H1 (cell line): ENCODE measurements at regions not wholly inside any gene's neighbourhood (a gene's known extent, or its start where the extent isn't known, plus 50 kb on each side); places are given as distances from the start of the nearest gene placed in this dataset.

Source experiments
- CTCF ChIA-PET: fragments of 300-600 bp; sonication (Branson Sonifier 250); formaldehyde crosslinking; loops from one replicate; lab custom pipeline; 2021; ENCODE audit not compliant: partially characterized antibody; lab: Charles Lee
- POLR2A ChIA-PET: fragments of 300-600 bp; sonication (Branson Sonifier 250); formaldehyde crosslinking; loops from one replicate; lab custom pipeline; 2021; ENCODE audit warnings: inconsistent platforms; ENCODE audit not compliant: partially characterized antibody; lab: Charles Lee
- DNase-seq, 2 experiments: peaks; one replicate each; pipeline versions ENCODE4 v3.0.0 to v3.0.0-alpha.2; 2010 to 2022; ENCODE audit warnings: low spot score in 2 of 2, low read depth in 1 of 2, mixed read lengths in 1 of 2
- FAIRE-seq: peaks from 2 replicates; lab custom pipeline; 2011; peaks lifted over from hg19 to GRCh38; lab: Jason Lieb, UNC
- H2AFZ ChIP-seq: 2 replicates; pipeline ENCODE4 v1.8.1; 2012; ENCODE audit warnings: low read length, inconsistent platforms
- H2AK5ac ChIP-seq: 2 replicates; pipeline ENCODE4 v1.6.1; 2013; ENCODE audit warnings: low read depth, low read length
- H2BK120ac ChIP-seq: replicated peaks from 2 replicates; pipeline ENCODE3; 2013; ENCODE audit warnings: low read depth, low read length, inconsistent platforms
- H2BK12ac ChIP-seq: 2 replicates; pipeline ENCODE4 v1.6.1; 2013; ENCODE audit warnings: low read depth, low read length
- H2BK15ac ChIP-seq: 2 replicates; pipeline ENCODE4 v1.6.1; 2013; ENCODE audit warnings: low read length
- H2BK20ac ChIP-seq: 2 replicates; pipeline ENCODE4 v1.6.1; 2013; ENCODE audit warnings: low read length
- H2BK5ac ChIP-seq: 2 replicates; pipeline ENCODE4 v1.6.1; 2013; ENCODE audit warnings: low read depth, low read length
- H3K14ac ChIP-seq: 2 replicates; pipeline ENCODE4 v1.6.1; 2013; ENCODE audit warnings: inconsistent platforms; ENCODE audit not compliant: insufficient read length
- H3K18ac ChIP-seq: 2 replicates; pipeline ENCODE4 v1.6.1; 2013; ENCODE audit warnings: low read length; ENCODE audit errors: extremely low read depth
- H3K23ac ChIP-seq: 2 replicates; pipeline ENCODE4 v1.6.1; 2013; ENCODE audit warnings: inconsistent platforms; ENCODE audit not compliant: insufficient read length
- H3K23me2 ChIP-seq: 2 replicates; pipeline ENCODE4 v1.6.1; 2013; ENCODE audit warnings: low read depth, low read length
- H3K27ac ChIP-seq: 2 replicates; pipeline ENCODE4 v1.6.1; 2011; ENCODE audit warnings: low read depth, low read length, inconsistent platforms
- H3K27me3 ChIP-seq, 4 experiments: replicated peaks in 1 of 4; 1 replicate in 1 of 4; 2 replicates in 3 of 4; pipeline versions ENCODE4 v1.6.1 to v1.8.1; 2011 to 2013; ENCODE audit warnings: low read length in 3 of 4, mild to moderate bottlenecking in 3 of 4, inconsistent platforms in 2 of 4, mixed read lengths in 2 of 4, moderate library complexity in 1 of 4; ENCODE audit not compliant: control insufficient read depth in 3 of 4, insufficient read depth in 3 of 4; ENCODE audit errors: extremely low read depth in 1 of 4
- H3K36me3 ChIP-seq, 4 experiments: 2 replicates each; pipeline versions ENCODE4 v1.6.1 to v1.8.1; 2011 to 2013; ENCODE audit warnings: mild to moderate bottlenecking in 4 of 4, low read length in 3 of 4, moderate library complexity in 2 of 4, control low read depth in 1 of 4, inconsistent platforms in 1 of 4; ENCODE audit not compliant: insufficient read depth in 4 of 4, control insufficient read depth in 2 of 4
- H3K4ac ChIP-seq: replicated peaks from 2 replicates; pipeline ENCODE3; 2013; ENCODE audit warnings: low read length, low read depth, mixed read lengths, inconsistent platforms; ENCODE audit not compliant: insufficient read length
- H3K4me1 ChIP-seq, 4 experiments: replicated peaks in 1 of 4; 1 replicate in 1 of 4; 2 replicates in 3 of 4; pipeline versions ENCODE4 v1.6.1 to v1.8.1; 2011 to 2013; ENCODE audit warnings: low read length in 3 of 4, inconsistent platforms in 2 of 4, mixed read lengths in 1 of 4; ENCODE audit not compliant: insufficient read depth in 4 of 4, control insufficient read depth in 3 of 4
- H3K4me2 ChIP-seq, 2 experiments: 2 replicates each; pipeline versions ENCODE4 v1.6.1 to v1.8.1; 2011 to 2013; ENCODE audit warnings: low read depth in 2 of 2, low read length in 2 of 2, control low read depth in 1 of 2, inconsistent platforms in 1 of 2, mild to moderate bottlenecking in 1 of 2; ENCODE audit not compliant: insufficient read depth in 1 of 2
- H3K4me3 ChIP-seq, 4 experiments: fragments of 200-600, 300-600 bp in 1 of 4; sonication (generic), shearing (Covaris generic), sonication (Bioruptor Twin) in 1 of 4; 2 replicates each; pipeline versions ENCODE4 v1.5.1 to v1.8.1; 2011 to 2016; ENCODE audit warnings: low read length in 4 of 4, low read depth in 3 of 4, control low read depth in 2 of 4, inconsistent platforms in 2 of 4, mild to moderate bottlenecking in 2 of 4, mixed read lengths in 1 of 4, moderate library complexity in 1 of 4; ENCODE audit not compliant: insufficient read depth in 2 of 4; ENCODE audit errors: extremely low read depth in 1 of 4
- H3K56ac ChIP-seq: replicated peaks from 2 replicates; pipeline ENCODE3; 2013; ENCODE audit warnings: low read depth, mild to moderate bottlenecking, mixed read lengths, low read length, inconsistent platforms; ENCODE audit not compliant: insufficient read length
- H3K79me1 ChIP-seq: 2 replicates; pipeline ENCODE4 v1.6.1; 2013; ENCODE audit warnings: low read depth, low read length, control low read depth
- H3K79me2 ChIP-seq, 2 experiments: 2 replicates each; pipeline versions ENCODE4 v1.6.1 to v1.8.1; 2012 to 2013; ENCODE audit warnings: low read length in 2 of 2, mild to moderate bottlenecking in 2 of 2, inconsistent platforms in 1 of 2; ENCODE audit not compliant: insufficient read depth in 2 of 2, control insufficient read depth in 1 of 2
- H3K9ac ChIP-seq, 4 experiments: replicated peaks in 1 of 4; 1 replicate in 1 of 4; 2 replicates in 3 of 4; pipeline versions ENCODE4 v1.6.1 to v1.8.1; 2011 to 2013; ENCODE audit warnings: low read depth in 3 of 4, low read length in 3 of 4, control low read depth in 2 of 4, mild to moderate bottlenecking in 2 of 4, moderate library complexity in 2 of 4, inconsistent platforms in 1 of 4; ENCODE audit errors: extremely low read depth in 1 of 4
- H3K9me3 ChIP-seq, 2 experiments: 2 replicates each; pipeline versions ENCODE4 v1.6.1 to v1.8.1; 2012 to 2013; ENCODE audit warnings: mild to moderate bottlenecking in 2 of 2, moderate library complexity in 2 of 2, control low read depth in 1 of 2, inconsistent platforms in 1 of 2, low read depth in 1 of 2, low read length in 1 of 2, mixed read lengths in 1 of 2; ENCODE audit not compliant: insufficient read depth in 2 of 2
- H4K20me1 ChIP-seq, 2 experiments: replicated peaks in 1 of 2; 2 replicates each; pipeline versions ENCODE3 to v1.8.1; 2011 to 2013; ENCODE audit warnings: inconsistent platforms in 2 of 2, low read length in 2 of 2, mild to moderate bottlenecking in 1 of 2; ENCODE audit not compliant: insufficient read depth in 2 of 2, control insufficient read depth in 1 of 2
- H4K5ac ChIP-seq: 2 replicates; pipeline ENCODE4 v1.6.1; 2013; ENCODE audit warnings: low read length, low read depth, mixed read lengths, inconsistent platforms; ENCODE audit not compliant: insufficient read length
- H4K8ac ChIP-seq: 2 replicates; pipeline ENCODE4 v1.8.0; 2013; ENCODE audit warnings: mild to moderate bottlenecking, moderate library complexity, low read length, inconsistent platforms; ENCODE audit not compliant: insufficient read depth; ENCODE audit errors: extremely low read depth
- H4K91ac ChIP-seq: replicated peaks from 2 replicates; pipeline ENCODE3; 2013; ENCODE audit warnings: low read length, mixed read lengths, inconsistent platforms; ENCODE audit not compliant: insufficient read length
- CBX5 ChIP-seq: fragments of 300-800, 300-1000 bp; sonication (generic); IDR thresholded peaks from 2 replicates; pipeline ENCODE4 v1.7.1; 2016; ENCODE audit warnings: antibody characterized with exemption, low read length, low read depth
- CHD2 ChIP-seq: IDR thresholded peaks from 2 replicates; pipeline ENCODE4 v1.6.1; 2012; ENCODE audit warnings: low read length, improper control_type of control experiment
- NANOG ChIP-seq: IDR thresholded peaks from 2 replicates; pipeline ENCODE4 v1.6.1; 2011; ENCODE audit warnings: low read length, low read depth, mild to moderate bottlenecking, inconsistent platforms; ENCODE audit not compliant: insufficient read depth, poor library complexity, severe bottlenecking
- PHF8 ChIP-seq: fragments of 200-600 bp; sonication (generic); conservative IDR thresholded peaks from 2 replicates; pipeline ENCODE4 v1.7.1; 2012; ENCODE audit warnings: low read depth, mild to moderate bottlenecking, inconsistent platforms, low read length, moderate library complexity
- POU5F1 ChIP-seq: IDR thresholded peaks from 2 replicates; pipeline ENCODE4 v1.6.1; 2011; ENCODE audit warnings: low read depth, mild to moderate bottlenecking, low read length, moderate library complexity
- RBBP5 ChIP-seq: IDR thresholded peaks from 2 replicates; pipeline ENCODE4 v1.7.1; 2012; ENCODE audit warnings: low read depth, mild to moderate bottlenecking, inconsistent platforms, low read length, moderate library complexity, borderline replicate concordance
- RFX5 ChIP-seq: IDR thresholded peaks from 2 replicates; pipeline ENCODE4 v1.6.1; 2011; ENCODE audit warnings: low read depth, low read length, improper control_type of control experiment, borderline replicate concordance
- RNF2 ChIP-seq: fragments of 200-900, 300-1000 bp; sonication (generic); IDR thresholded peaks from 2 replicates; pipeline ENCODE4 v1.7.1; 2016; ENCODE audit warnings: borderline replicate concordance, low read depth, mild to moderate bottlenecking, antibody characterized with exemption, low read length; ENCODE audit not compliant: poor library complexity, severe bottlenecking; ENCODE audit errors: missing control alignments
- SIX5 ChIP-seq: IDR thresholded peaks from 2 replicates; pipeline ENCODE4 v1.6.1; 2011; ENCODE audit warnings: mild to moderate bottlenecking, low read depth, low read length
- SP1 ChIP-seq: IDR thresholded peaks from 2 replicates; pipeline ENCODE4 v1.6.1; 2011; ENCODE audit warnings: low read depth, low read length
- SUZ12 ChIP-seq: fragments of 200-600 bp; sonication (generic); IDR thresholded peaks from 2 replicates; pipeline ENCODE4 v1.6.1; 2012; ENCODE audit warnings: mild to moderate bottlenecking, inconsistent platforms, low read length, moderate library complexity, mixed read lengths
- TAF1 ChIP-seq: IDR thresholded peaks from 2 replicates; pipeline ENCODE4 v1.6.1; 2011; ENCODE audit warnings: mild to moderate bottlenecking, low read depth, low read length
- YY1 ChIP-seq: IDR thresholded peaks from 2 replicates; pipeline ENCODE4 v1.6.1; 2011; ENCODE audit warnings: low read depth, mild to moderate bottlenecking, low read length
- WGBS, 2 experiments: shearing (Covaris generic) in 1 of 2; methylation state at CpG; one replicate each; pipeline versions ENCODE4 v1.1.6 to v1.1.7; 2013 to 2015; ENCODE audit warnings: low lambda C conversion rate in 2 of 2, mixed read lengths in 2 of 2, inconsistent platforms in 1 of 2, low coverage in 1 of 2, missing lambda C conversion rate in 1 of 2; ENCODE audit not compliant: insufficient replicate concordance in 2 of 2, insufficient coverage in 1 of 2, insufficient read length in 1 of 2; ENCODE audit errors: extremely low coverage in 1 of 2, missing lambda C conversion rate in 1 of 2; 5-methylcytosine and 5-hydroxymethylcytosine counted together

DNA sequence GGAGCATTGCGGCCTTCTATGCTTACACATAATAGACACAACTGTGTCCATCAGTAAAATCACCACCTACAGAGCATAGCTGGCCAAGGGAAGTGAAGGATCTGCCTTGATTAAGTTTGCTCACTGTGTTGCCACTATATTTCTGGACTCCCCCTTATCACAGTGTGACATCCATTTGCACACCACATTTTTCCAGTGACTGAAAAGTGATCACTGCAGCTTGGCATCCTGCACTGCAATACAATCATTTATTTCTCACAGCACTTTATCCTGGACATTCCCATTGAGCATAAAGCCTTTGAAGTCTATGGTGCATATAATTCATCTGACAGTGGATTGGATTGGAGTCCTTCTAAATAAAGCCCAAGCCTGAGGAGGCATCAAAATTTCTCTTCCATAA is 217.2 kb downstream of the NOVA1 start:
- 93% methylated on average over 1 of the region's 1 CpG; no CpG with 5 or more reads in 1 of the 2 experiments for WGBS, 2 experiments
- Histone ChIP-seq H3K27ac (no peak overlapping the region), H2BK15ac (no peak overlapping the region), H3K23me2 (no peaks in the 10 kb centered on the region), H4K5ac (no peak overlapping the region), H3K4me2 (no peak overlapping the region), H3K9me3 (peaks cover 7 to 15% of the 10 kb centered on the region in 2 experiments; a peak in 3 of 4 replicates), H2AFZ (no peak overlapping the region), H3K23ac (no peak overlapping the region), H3K36me3 (no peaks in the 10 kb centered on the region), H4K20me1 (no peaks in the 10 kb centered on the region), H3K14ac (no peak overlapping the region), H3K9ac (no peak overlapping the region), H4K8ac (no peak overlapping the region), H2BK120ac (no peak overlapping the region), H4K91ac (no peak overlapping the region), H3K18ac (no peak overlapping the region), H2BK5ac (no peak overlapping the region), H2BK20ac (no peak overlapping the region), H3K56ac (no peak overlapping the region), H3K27me3 (no peaks in the 10 kb centered on the region), H3K4me3 (no peak overlapping the region), H2BK12ac (no peak overlapping the region), H3K79me1 (no peaks in the 10 kb centered on the region), H2AK5ac (no peak overlapping the region), H3K4me1 (no peaks in the 10 kb centered on the region), H3K4ac (no peak overlapping the region), H3K79me2 (no peaks in the 10 kb centered on the region)
- no peak for TF ChIP-seq SUZ12
- TF ChIP-seq SP1 = no peak
- no peak for TF ChIP-seq RFX5
- TF ChIP-seq RNF2 = no peak
- no peak for TF ChIP-seq RBBP5
- TF ChIP-seq CHD2 = no peak
- no peak for TF ChIP-seq CBX5
- TF ChIP-seq YY1 = no peak
- TF ChIP-seq TAF1 = no peak
- TF ChIP-seq SIX5 = no peak
- no peak for TF ChIP-seq PHF8
- no peak for TF ChIP-seq POU5F1
- TF ChIP-seq NANOG = no peak
- no peak for DNase-seq
- no peak for FAIRE-seq
- ChIA-PET POLR2A (no interaction called here), CTCF (no interaction called here)
